Progenitor cell of endocrine pancreas (in vitro differentiated cells): ENCODE measurements at regions not wholly inside any gene's neighbourhood (a gene's known extent, or its start where the extent isn't known, plus 50 kb on each side); places are given as distances from the start of the nearest gene placed in this dataset.

Source experiments
- DNase-seq: peaks from one replicate; pipeline ENCODE4 v3.0.0; 2021; ENCODE audit warnings: low spot score; ENCODE audit not compliant: unreplicated experiment
- H3K27ac Mint-ChIP-seq: 2 replicates; pipeline ENCODE4 v1.8.0; 2021; ENCODE audit warnings: mild to moderate bottlenecking, moderate library complexity, mixed read lengths
- H3K27me3 Mint-ChIP-seq: 2 replicates; pipeline ENCODE4 v1.8.0; 2021; ENCODE audit warnings: mixed read lengths
- H3K36me3 Mint-ChIP-seq: 2 replicates; pipeline ENCODE4 v1.8.0; 2022; ENCODE audit warnings: mixed read lengths; ENCODE audit not compliant: insufficient read depth
- H3K4me1 Mint-ChIP-seq: 2 replicates; pipeline ENCODE4 v1.8.0; 2021; ENCODE audit warnings: low read depth, mixed read lengths
- H3K4me3 Mint-ChIP-seq: 2 replicates; pipeline ENCODE4 v1.8.0; 2021; ENCODE audit warnings: low read depth, mild to moderate bottlenecking, moderate library complexity, mixed read lengths
- H3K9me3 Mint-ChIP-seq: 2 replicates; pipeline ENCODE4 v1.8.0; 2021; ENCODE audit warnings: low read depth, mixed read lengths
- CTCF ChIP-seq: fragments of 200-600 bp; sonication (generic); IDR thresholded peaks from one replicate; pipeline ENCODE4 v1.5.0; 2021; ENCODE audit warnings: antibody characterized with exemption, mild to moderate bottlenecking; ENCODE audit not compliant: unreplicated experiment

GRCh38 chr16:86029131-86029741 lies 130.3 kb downstream of the IRF8 start:
- DNase-seq: no peak
- Mint-ChIP-seq H3K4me3 (no peak overlapping the region), H3K27ac (no peak overlapping the region), H3K36me3 (no peaks in the 10 kb centered on the region), H3K4me1 (no peaks in the 10 kb centered on the region), H3K27me3 (peaks cover 42% of the 10 kb centered on the region), H3K9me3 (peaks cover 5% of the 10 kb centered on the region)
- TF ChIP-seq CTCF: no peak

- Mint-ChIP-seq H3K36me3 (no peaks in the 10 kb centered on the region), H3K9me3 (peaks cover 2% of the 10 kb centered on the region), H3K27me3 (peaks cover 42% of the 10 kb centered on the region), H3K4me3 (no peak overlapping the region), H3K4me1 (no peaks in the 10 kb centered on the region), H3K27ac (no peak overlapping the region)
- no peak for TF ChIP-seq CTCF
- no peak for DNase-seq
Measured at GRCh38 chr16:86030116-86030515, 131.2 kb downstream of the IRF8 start.

- Mint-ChIP-seq H3K4me3 (no peak overlapping the region), H3K36me3 (no peaks in the 10 kb centered on the region), H3K9me3 (no peaks in the 10 kb centered on the region), H3K4me1 (no peaks in the 10 kb centered on the region), H3K27ac (no peak overlapping the region), H3K27me3 (peaks cover 42% of the 10 kb centered on the region)
- TF ChIP-seq CTCF: no peak
- no peak for DNase-seq
Measured at GRCh38 chr16:86031141-86031678, 132.2 kb downstream of the IRF8 start.

GRCh38 chr16:86033016-86033474 lies 134.1 kb downstream of the IRF8 start:
- Mint-ChIP-seq H3K27me3 (peaks cover 40% of the 10 kb centered on the region), H3K4me1 (no peaks in the 10 kb centered on the region), H3K27ac (no peak overlapping the region), H3K9me3 (no peaks in the 10 kb centered on the region), H3K4me3 (no peak overlapping the region), H3K36me3 (no peaks in the 10 kb centered on the region)
- TF ChIP-seq CTCF: no peak
- no peak for DNase-seq

GRCh38 chr16:86033971-86034370 lies 135.0 kb downstream of the IRF8 start:
- no peak for TF ChIP-seq CTCF
- DNase-seq: no peak
- no peak overlapping the region for H3K27ac Mint-ChIP-seq
- H3K4me3 Mint-ChIP-seq: no peak overlapping the region
- H3K36me3 Mint-ChIP-seq: no peaks in the 10 kb centered on the region
- peaks cover 37% of the 10 kb centered on the region for H3K27me3 Mint-ChIP-seq
- no peaks in the 10 kb centered on the region for H3K4me1 Mint-ChIP-seq
- no peaks in the 10 kb centered on the region for H3K9me3 Mint-ChIP-seq
